HUES6 (cell line): ENCODE measurements at regions not wholly inside any gene's neighbourhood (a gene's known extent, or its start where the extent isn't known, plus 50 kb on each side); places are given as distances from the start of the nearest gene placed in this dataset.

Source experiments
- H3K27ac ChIP-seq: 2 replicates; pipeline ENCODE4 v1.7.0; 2013; ENCODE audit warnings: low read depth, mild to moderate bottlenecking, low read length, inconsistent platforms
- H3K27me3 ChIP-seq: 2 replicates; pipeline ENCODE4 v1.6.1; 2013; ENCODE audit warnings: low read length; ENCODE audit not compliant: control insufficient read depth, insufficient read depth
- H3K36me3 ChIP-seq: 2 replicates; pipeline ENCODE4 v1.6.1; 2013; ENCODE audit warnings: low read length; ENCODE audit not compliant: control insufficient read depth, insufficient read depth
- H3K4me1 ChIP-seq: 2 replicates; pipeline ENCODE4 v1.6.1; 2013; ENCODE audit warnings: low read length; ENCODE audit not compliant: control insufficient read depth, insufficient read depth
- H3K4me3 ChIP-seq: 2 replicates; pipeline ENCODE4 v1.5.1; 2013; ENCODE audit warnings: low read depth, low read length
- H3K9ac ChIP-seq: one replicate; pipeline ENCODE4 v1.6.1; 2013; ENCODE audit warnings: mild to moderate bottlenecking, low read length
- H3K9me3 ChIP-seq: 2 replicates; pipeline ENCODE4 v1.6.1; 2013; ENCODE audit warnings: low read depth, low read length; ENCODE audit not compliant: control insufficient read depth, insufficient read depth

DNA sequence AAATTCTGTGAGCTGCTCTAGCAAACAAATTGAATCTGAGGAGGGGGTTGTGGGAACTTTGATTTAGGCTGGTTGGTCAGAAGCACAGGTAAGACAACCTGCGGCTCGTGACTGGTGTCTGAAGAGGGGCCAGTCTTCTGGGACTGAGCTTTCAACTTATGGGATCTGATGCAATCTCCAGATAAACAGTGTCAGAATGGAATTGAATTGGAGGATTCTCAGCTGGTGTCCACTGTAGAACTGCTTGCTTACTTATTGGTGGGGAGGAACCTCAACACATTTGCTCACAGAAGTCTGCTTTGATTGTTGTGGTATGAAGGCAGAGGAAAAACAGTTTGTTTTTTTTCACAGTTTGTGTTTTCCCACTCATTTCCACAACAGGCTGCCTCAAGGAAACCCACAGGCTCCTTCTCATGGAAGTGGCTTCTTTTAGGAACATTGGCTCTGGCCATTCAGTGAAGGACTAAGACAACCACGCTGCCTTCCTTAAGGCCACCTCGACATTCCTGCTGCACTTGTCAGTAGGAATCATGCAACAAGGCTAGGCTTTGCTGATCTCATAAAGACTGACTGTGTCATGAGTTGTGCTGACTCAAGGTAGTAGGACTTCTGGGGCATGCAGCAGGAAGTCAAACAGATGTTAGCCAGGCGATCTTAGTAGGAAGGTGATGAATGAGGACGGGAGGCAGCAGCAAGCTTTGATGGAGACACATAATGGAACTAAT, 104.7 kb downstream of the TSN start:
- H3K4me1 ChIP-seq: no peaks in the 10 kb centered on the region
- no peak overlapping the region for H3K4me3 ChIP-seq
- H3K36me3 ChIP-seq: no peaks in the 10 kb centered on the region
- peaks cover 9% of the 10 kb centered on the region for H3K9me3 ChIP-seq
- H3K27ac ChIP-seq: no peak overlapping the region
- no peak overlapping the region for H3K9ac ChIP-seq
- H3K27me3 ChIP-seq: no peaks in the 10 kb centered on the region

DNA sequence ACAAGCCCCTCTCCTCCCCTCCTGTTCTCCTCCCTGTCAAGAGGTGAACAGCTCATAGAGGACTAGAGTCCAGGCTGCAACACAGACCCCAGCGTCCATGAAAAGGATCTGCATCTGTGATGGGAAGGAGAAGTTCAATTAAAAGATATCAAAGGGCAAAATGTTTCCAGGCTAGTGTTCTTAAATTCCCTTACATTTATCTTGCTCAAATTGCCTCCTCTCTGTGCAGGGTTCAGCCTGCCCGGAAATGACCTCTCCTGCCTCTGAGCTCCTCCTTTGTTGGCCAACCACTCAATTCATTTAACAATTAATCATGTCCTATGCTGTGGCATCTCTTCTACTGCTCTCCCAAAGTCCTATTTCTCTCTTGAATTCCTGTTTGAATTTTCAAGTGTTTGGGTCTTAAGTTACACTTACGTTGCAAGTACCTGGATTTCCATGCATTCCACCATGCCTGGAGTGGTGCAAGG, 105.3 kb downstream of the TSN start:
- Histone ChIP-seq H3K9me3 (peaks cover 9% of the 10 kb centered on the region), H3K4me3 (no peak overlapping the region), H3K27ac (no peak overlapping the region), H3K27me3 (no peaks in the 10 kb centered on the region), H3K4me1 (no peaks in the 10 kb centered on the region), H3K36me3 (no peaks in the 10 kb centered on the region), H3K9ac (no peak overlapping the region)

DNA sequence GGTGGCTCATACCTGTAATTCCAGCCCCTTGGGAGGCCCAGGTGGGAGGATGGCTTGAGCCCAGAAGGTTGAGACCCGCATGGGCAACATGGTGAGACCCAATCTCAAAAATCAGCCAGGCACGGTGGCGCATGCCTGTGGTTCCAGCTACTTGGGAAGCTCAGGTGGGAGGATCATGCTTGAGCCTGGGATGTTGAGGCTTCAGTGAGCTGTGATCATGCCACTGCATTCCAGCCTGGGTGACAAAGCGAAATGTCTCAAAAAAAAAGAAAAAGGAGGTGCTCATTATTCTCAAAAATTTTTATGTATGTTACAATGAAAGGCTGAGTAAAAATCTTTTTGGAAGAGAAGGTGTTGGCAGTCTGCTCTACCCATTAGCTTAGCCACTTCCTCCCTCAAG, 106.8 kb downstream of the TSN start:
- H3K4me1 ChIP-seq: no peaks in the 10 kb centered on the region
- no peak overlapping the region for H3K27ac ChIP-seq
- no peak overlapping the region for H3K4me3 ChIP-seq
- peaks cover 9% of the 10 kb centered on the region for H3K9me3 ChIP-seq
- H3K36me3 ChIP-seq: no peaks in the 10 kb centered on the region
- H3K27me3 ChIP-seq: no peaks in the 10 kb centered on the region
- no peak overlapping the region for H3K9ac ChIP-seq

DNA sequence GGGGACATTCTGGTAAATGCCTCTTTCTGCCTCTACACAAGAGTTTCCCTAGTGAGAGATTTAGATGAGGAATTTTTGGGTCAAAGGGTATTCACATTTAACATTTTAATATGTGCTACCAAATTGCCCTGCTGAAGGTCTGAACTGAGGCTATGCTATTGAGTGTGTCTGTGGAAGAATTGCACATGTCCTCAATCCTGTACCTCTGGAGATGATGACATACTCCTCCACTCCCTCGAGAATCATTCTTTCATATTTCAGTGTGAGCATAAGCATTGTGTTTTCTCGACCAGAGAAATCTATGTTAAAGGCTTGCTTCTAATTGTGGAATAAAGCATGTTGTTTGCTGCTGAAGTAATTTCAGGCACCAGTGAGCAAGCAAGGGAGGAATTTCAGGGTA, 110.5 kb downstream of the TSN start:
- H3K4me3 ChIP-seq: no peak overlapping the region
- no peaks in the 10 kb centered on the region for H3K4me1 ChIP-seq
- H3K36me3 ChIP-seq: no peaks in the 10 kb centered on the region
- peaks cover 2% of the 10 kb centered on the region; the same call in 1 of the 2 replicates for H3K27me3 ChIP-seq
- H3K27ac ChIP-seq: no peak overlapping the region
- H3K9me3 ChIP-seq: peaks cover 4% of the 10 kb centered on the region; the same call in 1 of the 2 replicates
- H3K9ac ChIP-seq: no peak overlapping the region

DNA sequence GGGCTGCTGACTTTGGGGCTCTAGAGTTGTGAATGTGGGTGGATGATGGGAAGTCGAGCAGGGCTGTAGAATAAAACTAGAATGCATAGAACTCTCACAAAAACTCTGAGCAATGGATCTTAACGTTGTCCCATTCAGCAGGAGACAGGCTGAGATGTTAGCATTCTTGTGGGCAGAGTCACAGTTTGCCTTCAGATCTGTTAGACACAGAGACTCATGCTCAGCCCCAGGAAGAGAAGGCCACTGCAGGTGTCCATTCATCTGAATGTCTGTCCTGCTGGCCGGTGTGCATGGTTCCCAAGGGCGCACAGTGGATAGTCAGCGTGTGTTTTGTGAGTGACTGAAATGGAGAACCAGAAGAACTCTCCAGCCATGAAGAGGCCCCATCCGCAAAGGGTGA, 111.3 kb downstream of the TSN start:
- Histone ChIP-seq H3K4me1 (no peaks in the 10 kb centered on the region), H3K36me3 (no peaks in the 10 kb centered on the region), H3K27me3 (peaks cover 2% of the 10 kb centered on the region; the same call in 1 of the 2 replicates)

DNA sequence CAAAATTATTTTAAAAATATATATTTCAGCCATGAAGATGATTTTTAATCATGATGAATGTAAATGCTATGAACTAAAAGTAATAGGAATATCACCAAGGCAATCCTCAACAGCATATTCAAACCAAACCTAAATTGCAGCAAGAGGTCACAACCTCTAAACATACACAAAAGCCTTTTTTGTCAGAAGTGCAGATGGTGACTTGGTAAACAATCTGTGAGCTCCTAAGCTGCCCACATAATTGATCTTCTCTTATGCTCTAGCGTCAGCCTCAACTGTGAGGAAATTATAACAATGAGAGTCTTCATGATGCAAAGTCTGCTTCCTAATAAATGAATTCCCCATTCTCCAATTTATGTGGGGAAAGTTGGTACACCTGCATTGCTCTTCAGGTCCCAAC, 113.2 kb downstream of the TSN start:
- Histone ChIP-seq H3K36me3 (no peaks in the 10 kb centered on the region), H3K9ac (no peak overlapping the region), H3K27ac (no peak overlapping the region), H3K9me3 (no peaks in the 10 kb centered on the region), H3K4me3 (no peak overlapping the region), H3K27me3 (peaks cover 2% of the 10 kb centered on the region; the same call in 1 of the 2 replicates), H3K4me1 (no peaks in the 10 kb centered on the region)

More for the DNA sequence above, 111.3 kb downstream of the TSN start:
- no peak overlapping the region for H3K27ac ChIP-seq
- H3K9me3 ChIP-seq: peaks cover 4% of the 10 kb centered on the region; the same call in 1 of the 2 replicates
- H3K4me3 ChIP-seq: no peak overlapping the region
- no peak overlapping the region for H3K9ac ChIP-seq

DNA sequence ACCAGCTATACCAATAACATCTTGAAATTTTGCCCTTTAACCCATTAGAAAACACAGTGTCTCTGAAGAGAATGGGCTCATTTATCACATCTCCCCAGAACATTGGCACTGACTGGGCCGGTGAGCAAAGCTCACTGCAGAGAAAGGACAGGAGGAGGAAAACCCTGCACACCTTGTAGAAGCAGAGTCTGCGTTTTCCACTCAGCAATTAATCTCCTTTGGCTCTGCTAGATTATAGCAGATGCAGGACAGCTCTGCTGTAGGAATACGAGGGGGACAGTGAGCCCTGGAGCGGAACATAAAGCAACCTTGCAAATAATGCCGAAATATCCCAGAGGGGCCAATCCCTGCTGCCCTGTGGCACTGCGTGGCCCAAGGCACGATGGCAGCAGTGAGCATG, 113.9 kb downstream of the TSN start:
- no peak overlapping the region for H3K4me3 ChIP-seq
- no peak overlapping the region for H3K27ac ChIP-seq
- H3K36me3 ChIP-seq: no peaks in the 10 kb centered on the region
- H3K9ac ChIP-seq: no peak overlapping the region
- no peaks in the 10 kb centered on the region for H3K4me1 ChIP-seq
- peaks cover 2% of the 10 kb centered on the region; the same call in 1 of the 2 replicates for H3K27me3 ChIP-seq
- no peaks in the 10 kb centered on the region for H3K9me3 ChIP-seq

DNA sequence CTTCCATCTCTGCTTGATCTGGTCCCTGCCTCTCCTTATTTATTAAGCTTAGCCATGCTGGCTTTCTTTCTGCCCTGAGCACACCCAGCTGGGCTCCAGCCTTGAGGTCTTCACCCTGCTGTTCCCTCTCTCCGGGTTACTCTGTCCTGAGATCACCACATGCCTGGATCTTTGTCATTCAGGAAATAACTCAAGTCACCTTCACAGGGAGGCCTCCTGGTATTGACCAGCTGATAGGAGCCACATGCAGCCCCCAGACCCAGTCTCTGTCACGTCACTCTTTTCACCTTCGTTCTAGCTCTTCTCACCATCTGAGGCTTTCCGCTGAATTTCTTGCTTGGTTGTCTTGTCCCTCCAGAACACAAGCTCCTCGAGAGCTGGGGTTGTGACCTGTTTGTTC, 114.4 kb downstream of the TSN start:
- no peaks in the 10 kb centered on the region for H3K9me3 ChIP-seq
- no peak overlapping the region for H3K27ac ChIP-seq
- peaks cover 2% of the 10 kb centered on the region; the same call in 1 of the 2 replicates for H3K27me3 ChIP-seq
- no peaks in the 10 kb centered on the region for H3K4me1 ChIP-seq
- H3K36me3 ChIP-seq: no peaks in the 10 kb centered on the region
- H3K4me3 ChIP-seq: no peak overlapping the region
- H3K9ac ChIP-seq: no peak overlapping the region

DNA sequence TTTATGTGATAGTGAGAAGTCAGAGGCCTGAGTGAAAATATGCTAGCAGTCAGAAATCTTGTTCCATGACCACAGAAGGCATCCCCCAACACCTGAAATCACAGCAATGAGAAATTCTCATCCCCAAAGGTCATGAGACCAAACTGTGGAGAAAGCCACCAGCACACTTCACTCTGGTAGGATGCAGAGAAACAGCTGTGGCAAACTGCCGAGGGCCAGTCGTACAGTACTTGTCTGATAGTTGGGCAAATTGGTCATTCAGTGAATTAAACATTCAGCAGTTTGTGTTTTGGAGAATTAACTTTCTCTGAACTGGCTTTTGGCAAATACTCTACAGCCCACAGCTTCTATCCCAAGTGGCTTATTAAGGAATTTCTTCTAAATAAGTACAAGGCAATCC, 117.2 kb downstream of the TSN start:
- Histone ChIP-seq H3K27ac (no peak overlapping the region), H3K9ac (no peak overlapping the region), H3K4me1 (no peaks in the 10 kb centered on the region), H3K9me3 (no peaks in the 10 kb centered on the region), H3K4me3 (no peak overlapping the region), H3K27me3 (peaks cover 2% of the 10 kb centered on the region; the same call in 1 of the 2 replicates), H3K36me3 (no peaks in the 10 kb centered on the region)

DNA sequence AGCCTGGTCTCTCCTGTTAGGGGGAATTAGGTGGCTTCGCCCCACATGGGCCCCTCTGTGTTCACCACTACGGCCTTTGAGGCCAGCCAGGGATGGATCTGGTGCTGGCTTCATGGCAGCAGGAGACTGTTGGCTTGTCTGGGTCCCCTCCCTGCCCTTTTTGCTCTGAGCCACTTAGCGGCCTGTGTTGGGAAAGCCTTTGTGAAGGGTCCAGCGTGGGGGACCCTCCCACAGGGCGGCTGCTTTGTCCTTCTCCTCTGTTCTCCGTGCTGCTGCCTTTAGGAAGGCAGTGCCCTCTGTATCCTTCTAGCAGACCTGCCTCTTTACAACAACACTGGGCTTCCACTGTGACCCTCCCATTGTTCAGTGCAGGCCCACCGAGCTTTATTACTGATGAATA, 118.4 kb downstream of the TSN start:
- Histone ChIP-seq H3K27ac (no peak overlapping the region), H3K4me1 (no peaks in the 10 kb centered on the region), H3K36me3 (no peaks in the 10 kb centered on the region), H3K9me3 (no peaks in the 10 kb centered on the region), H3K27me3 (peaks cover 2% of the 10 kb centered on the region; the same call in 1 of the 2 replicates), H3K9ac (no peak overlapping the region), H3K4me3 (no peak overlapping the region)

DNA sequence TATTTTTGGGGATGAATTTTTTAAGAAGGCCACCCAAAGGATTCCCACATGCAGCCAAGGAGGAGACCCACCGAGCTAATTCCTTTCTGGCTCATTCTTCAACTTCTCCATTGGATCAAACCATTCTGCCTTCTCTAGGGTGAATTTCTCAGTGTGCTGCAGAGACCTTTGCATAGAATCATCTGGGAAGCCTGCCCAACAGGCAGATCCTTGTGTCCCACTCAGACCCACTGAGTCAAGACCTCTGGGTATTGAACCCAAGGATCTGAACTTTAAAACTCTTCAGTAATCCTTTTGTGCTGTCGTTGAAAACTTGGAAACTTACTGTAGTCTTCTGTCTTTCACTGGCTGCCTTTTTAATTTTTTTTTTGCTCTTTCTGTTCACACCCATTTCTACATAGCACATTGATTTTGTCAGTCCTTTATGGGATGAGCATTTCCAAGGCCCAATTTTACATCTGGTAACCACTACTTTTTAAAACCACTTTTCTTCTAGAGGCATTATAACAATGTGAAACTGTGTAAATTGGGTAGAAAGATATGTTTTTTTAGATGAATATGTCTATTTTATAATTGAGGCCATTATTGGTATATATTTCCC, 120.2 kb downstream of the TSN start:
- Histone ChIP-seq H3K27ac (no peak overlapping the region), H3K27me3 (no peaks in the 10 kb centered on the region), H3K4me3 (no peak overlapping the region), H3K4me1 (no peaks in the 10 kb centered on the region), H3K36me3 (no peaks in the 10 kb centered on the region), H3K9ac (no peak overlapping the region), H3K9me3 (no peaks in the 10 kb centered on the region)
